ENCODE measurements at regions not wholly inside any gene's neighbourhood (a gene's known extent, or its start where the extent isn't known, plus 50 kb on each side); places are given as distances from the start of the nearest gene placed in this dataset.

DNA sequence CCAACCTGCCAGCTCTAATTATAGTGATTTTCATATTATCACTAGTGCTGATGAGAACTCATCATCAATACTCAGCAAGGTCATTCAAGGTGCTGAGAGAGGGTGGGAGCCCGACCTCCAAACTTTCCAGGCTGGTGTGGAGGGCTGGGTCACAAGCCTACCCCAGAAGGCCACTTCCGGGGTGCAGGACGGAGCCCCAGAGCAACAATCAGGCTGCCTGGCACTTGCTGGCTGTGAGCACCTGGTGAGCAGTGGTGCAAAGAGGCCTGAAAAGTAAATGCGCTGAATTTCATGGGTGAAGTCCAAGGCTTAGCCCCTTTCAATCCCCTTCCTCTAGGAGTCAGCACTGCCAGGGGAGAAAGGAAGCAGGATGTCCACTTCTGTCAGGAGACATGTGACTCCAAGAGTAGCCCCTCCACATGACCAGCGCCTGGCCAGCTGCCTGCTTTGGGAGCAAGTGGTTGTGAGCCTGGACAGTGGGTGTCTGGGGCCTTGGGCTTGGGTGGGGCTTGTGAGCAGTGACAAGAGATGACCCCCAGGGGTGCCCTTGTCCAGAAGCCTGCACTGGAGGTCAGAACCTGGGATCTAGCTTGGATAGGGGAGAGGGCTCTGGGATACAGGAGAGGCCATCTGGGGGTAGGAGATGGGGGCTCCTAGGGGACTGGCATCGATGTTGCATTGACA is 165.0 kb upstream of the TLE3 start:
- H3K4me3 ChIP-seq: no peak overlapping the region
- no peaks in the 10 kb centered on the region for H3K9me3 ChIP-seq
- H3K36me3 ChIP-seq: no peaks in the 10 kb centered on the region
- no peaks in the 10 kb centered on the region for H3K4me1 ChIP-seq (replicated peaks)
- no peak for DNase-seq (ENCODE audit: low spot score)
- H3K27ac ChIP-seq: no peak overlapping the region
- no peaks in the 10 kb centered on the region for H3K27me3 ChIP-seq (replicated peaks; ENCODE audit: insufficient read depth)
- WGBS: 95% methylated on average over 6 of the region's 6 CpGs
- no peak for TF ChIP-seq POLR2AphosphoS5 (IDR thresholded peaks at IDR 0.05)
- no peak for TF ChIP-seq POLR2A (IDR thresholded peaks at IDR 0.05)
- TF ChIP-seq, protein P1, sequence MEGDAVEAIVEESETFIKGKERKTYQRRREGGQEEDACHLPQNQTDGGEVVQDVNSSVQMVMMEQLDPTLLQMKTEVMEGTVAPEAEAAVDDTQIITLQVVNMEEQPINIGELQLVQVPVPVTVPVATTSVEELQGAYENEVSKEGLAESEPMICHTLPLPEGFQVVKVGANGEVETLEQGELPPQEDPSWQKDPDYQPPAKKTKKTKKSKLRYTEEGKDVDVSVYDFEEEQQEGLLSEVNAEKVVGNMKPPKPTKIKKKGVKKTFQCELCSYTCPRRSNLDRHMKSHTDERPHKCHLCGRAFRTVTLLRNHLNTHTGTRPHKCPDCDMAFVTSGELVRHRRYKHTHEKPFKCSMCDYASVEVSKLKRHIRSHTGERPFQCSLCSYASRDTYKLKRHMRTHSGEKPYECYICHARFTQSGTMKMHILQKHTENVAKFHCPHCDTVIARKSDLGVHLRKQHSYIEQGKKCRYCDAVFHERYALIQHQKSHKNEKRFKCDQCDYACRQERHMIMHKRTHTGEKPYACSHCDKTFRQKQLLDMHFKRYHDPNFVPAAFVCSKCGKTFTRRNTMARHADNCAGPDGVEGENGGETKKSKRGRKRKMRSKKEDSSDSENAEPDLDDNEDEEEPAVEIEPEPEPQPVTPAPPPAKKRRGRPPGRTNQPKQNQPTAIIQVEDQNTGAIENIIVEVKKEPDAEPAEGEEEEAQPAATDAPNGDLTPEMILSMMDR (IDR thresholded peaks at IDR 0.05): no peak
- intact Hi-C loops (cut with DNase I): loop anchor here (10.0 kb wide), 1 partner anchor 202 kb away; no protein-coding TSS in a partner anchor

DNA sequence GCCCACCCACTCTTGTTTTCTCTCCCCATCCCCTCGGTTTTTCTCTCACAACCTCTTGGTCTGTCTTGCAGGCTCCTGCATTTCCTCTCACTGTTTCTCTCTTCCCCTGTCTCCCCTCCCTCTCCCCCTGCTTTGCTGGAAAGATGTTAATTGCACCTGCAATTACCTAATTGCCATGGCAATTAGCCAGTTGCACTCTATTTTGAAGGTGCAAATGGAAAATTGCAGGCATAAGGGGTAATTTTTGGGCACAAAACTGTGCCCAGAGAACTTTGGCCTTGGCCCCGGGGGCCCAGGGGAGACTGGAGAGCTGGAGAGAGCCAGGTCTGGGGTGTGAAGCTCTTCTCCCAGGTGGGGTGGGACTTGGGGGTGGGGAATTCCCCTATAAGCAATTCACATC is 164.5 kb upstream of the TLE3 start:
- Histone ChIP-seq H3K36me3 (no peaks in the 10 kb centered on the region), H3K4me3 (no peak overlapping the region), H3K27ac (no peak overlapping the region), H3K4me1 (replicated peaks) (no peaks in the 10 kb centered on the region), H3K9me3 (no peaks in the 10 kb centered on the region), H3K27me3 (replicated peaks; ENCODE audit: insufficient read depth) (no peaks in the 10 kb centered on the region)
- TF ChIP-seq, protein P1 (IDR thresholded peaks at IDR 0.05): no peak
- no peak for TF ChIP-seq POLR2A (IDR thresholded peaks at IDR 0.05)
- TF ChIP-seq POLR2AphosphoS5 (IDR thresholded peaks at IDR 0.05): no peak
- intact Hi-C loops (cut with DNase I): loop anchor here (10.0 kb wide), 1 partner anchor 203 kb away; no protein-coding TSS in a partner anchor
- 93% methylated on average over 2 of the region's 2 CpGs for whole genome bisulfite sequencing
- DNase-seq (ENCODE audit: low spot score): no peak

DNA sequence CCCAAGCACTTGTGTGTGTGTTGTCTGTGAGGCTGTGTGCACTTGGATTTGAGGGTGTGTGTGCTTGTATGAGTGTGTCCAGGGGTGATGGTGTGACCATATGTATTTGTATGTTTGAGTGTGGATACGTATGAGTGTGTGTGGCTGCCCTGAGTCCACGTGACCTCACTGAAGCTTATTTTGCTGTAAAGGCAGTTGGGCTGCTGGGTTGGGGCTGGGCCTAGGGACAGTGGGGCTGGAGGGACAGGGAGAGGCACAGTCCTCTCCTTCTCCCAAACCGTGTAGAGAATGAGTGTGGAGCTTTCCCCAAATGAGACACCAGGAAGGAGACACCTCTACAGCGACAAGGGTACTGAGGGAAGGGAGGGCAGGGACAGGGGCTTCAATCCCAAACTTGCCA is 163.4 kb upstream of the TLE3 start:
- intact Hi-C loops (cut with DNase I): loop anchor here (10.0 kb wide), 1 partner anchor 204 kb away; no protein-coding TSS in a partner anchor
- H3K27me3 ChIP-seq (replicated peaks; ENCODE audit: insufficient read depth): no peaks in the 10 kb centered on the region
- TF ChIP-seq, protein P1 (IDR thresholded peaks at IDR 0.05): no peak
- TF ChIP-seq POLR2A (IDR thresholded peaks at IDR 0.05) (no peak), POLR2AphosphoS5 (IDR thresholded peaks at IDR 0.05) (no peak)
- H3K27ac ChIP-seq: no peak overlapping the region
- H3K36me3 ChIP-seq: no peaks in the 10 kb centered on the region
- WGBS: 90% methylated on average over 4 of the region's 4 CpGs
- no peak overlapping the region for H3K4me3 ChIP-seq
- DNase-seq (ENCODE audit: low spot score): no peak
- no peaks in the 10 kb centered on the region for H3K4me1 ChIP-seq (replicated peaks)
- H3K9me3 ChIP-seq: no peaks in the 10 kb centered on the region

DNA sequence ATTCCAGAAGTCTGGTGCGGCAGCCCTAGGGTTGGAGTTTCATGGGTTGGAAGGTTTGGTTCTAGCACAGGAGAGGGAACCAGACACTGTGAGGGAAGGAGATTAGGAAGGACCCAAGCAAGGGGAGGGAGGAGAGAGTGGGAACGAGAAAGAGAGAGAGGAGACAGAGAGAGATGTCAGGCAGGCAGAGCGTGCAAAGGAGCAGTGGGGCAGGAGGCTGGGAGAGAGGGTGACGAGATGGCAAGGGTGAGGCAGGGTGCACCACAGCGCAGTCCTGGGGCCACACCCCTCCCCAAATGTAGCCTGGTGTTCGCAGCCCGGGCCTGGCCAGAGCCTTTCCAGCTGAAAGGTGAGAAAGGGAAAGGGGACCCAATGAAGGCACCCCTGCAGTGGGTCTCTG is 162.9 kb upstream of the TLE3 start:
- Histone ChIP-seq H3K4me3 (no peak overlapping the region), H3K4me1 (replicated peaks) (no peaks in the 10 kb centered on the region), H3K27ac (no peak overlapping the region), H3K9me3 (no peaks in the 10 kb centered on the region), H3K36me3 (no peaks in the 10 kb centered on the region), H3K27me3 (replicated peaks; ENCODE audit: insufficient read depth) (no peaks in the 10 kb centered on the region)
- 98% methylated on average over 7 of the region's 7 CpGs for WGBS
- DNase-seq (ENCODE audit: low spot score): no peak
- intact Hi-C loops (cut with DNase I): loop anchor here (10.0 kb wide), 1 partner anchor 204 kb away; no protein-coding TSS in a partner anchor
- TF ChIP-seq POLR2A (IDR thresholded peaks at IDR 0.05) (no peak), POLR2AphosphoS5 (IDR thresholded peaks at IDR 0.05) (no peak)
- TF ChIP-seq, protein P1 (IDR thresholded peaks at IDR 0.05): no peak

Measured in prostate gland (tissue), 2 donors.